ENCODE measurements at regions not wholly inside any gene's neighbourhood (a gene's known extent, or its start where the extent isn't known, plus 50 kb on each side); places are given as distances from the start of the nearest gene placed in this dataset.

DNA sequence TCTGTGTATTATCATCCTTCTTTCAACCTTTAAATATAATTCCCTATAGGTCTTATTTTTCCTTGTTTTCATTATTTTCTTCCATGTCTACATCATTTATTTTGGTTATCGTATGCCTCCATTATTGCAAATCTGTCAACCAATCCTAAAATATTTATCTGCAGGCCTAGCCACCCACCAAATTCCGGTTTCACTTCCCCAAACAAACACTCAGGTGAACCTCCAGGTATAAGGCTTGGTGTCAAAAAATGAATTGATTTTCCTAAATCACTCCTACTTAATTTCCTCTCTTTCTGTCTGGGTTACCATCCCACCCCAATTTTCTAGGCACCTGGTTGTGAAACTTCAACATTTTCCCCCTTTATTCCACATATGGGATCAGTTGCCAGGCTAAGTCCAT lies 111.9 kb upstream of the LINC00305 start:
- H3K9ac ChIP-seq (ENCODE audit: low read length): no peak overlapping the region
- H3K4me2 ChIP-seq (ENCODE audit: low read length): no peak overlapping the region
- TF ChIP-seq EP300 (conservative IDR thresholded peaks at IDR 0.05; ENCODE audit: poor library complexity, severe bottlenecking) (no peak), RAD21 (conservative IDR thresholded peaks at IDR 0.05) (no peak), TAF1 (IDR thresholded peaks at IDR 0.05; ENCODE audit: low read depth) (no peak), EZH2 (IDR thresholded peaks at IDR 0.05; ENCODE audit: borderline replicate concordance, insufficient read depth, low read length, poor library complexity, severe bottlenecking) (no peak), SMC3 (conservative IDR thresholded peaks at IDR 0.05; ENCODE audit: poor library complexity) (no peak)
- TF ChIP-seq, protein P1, sequence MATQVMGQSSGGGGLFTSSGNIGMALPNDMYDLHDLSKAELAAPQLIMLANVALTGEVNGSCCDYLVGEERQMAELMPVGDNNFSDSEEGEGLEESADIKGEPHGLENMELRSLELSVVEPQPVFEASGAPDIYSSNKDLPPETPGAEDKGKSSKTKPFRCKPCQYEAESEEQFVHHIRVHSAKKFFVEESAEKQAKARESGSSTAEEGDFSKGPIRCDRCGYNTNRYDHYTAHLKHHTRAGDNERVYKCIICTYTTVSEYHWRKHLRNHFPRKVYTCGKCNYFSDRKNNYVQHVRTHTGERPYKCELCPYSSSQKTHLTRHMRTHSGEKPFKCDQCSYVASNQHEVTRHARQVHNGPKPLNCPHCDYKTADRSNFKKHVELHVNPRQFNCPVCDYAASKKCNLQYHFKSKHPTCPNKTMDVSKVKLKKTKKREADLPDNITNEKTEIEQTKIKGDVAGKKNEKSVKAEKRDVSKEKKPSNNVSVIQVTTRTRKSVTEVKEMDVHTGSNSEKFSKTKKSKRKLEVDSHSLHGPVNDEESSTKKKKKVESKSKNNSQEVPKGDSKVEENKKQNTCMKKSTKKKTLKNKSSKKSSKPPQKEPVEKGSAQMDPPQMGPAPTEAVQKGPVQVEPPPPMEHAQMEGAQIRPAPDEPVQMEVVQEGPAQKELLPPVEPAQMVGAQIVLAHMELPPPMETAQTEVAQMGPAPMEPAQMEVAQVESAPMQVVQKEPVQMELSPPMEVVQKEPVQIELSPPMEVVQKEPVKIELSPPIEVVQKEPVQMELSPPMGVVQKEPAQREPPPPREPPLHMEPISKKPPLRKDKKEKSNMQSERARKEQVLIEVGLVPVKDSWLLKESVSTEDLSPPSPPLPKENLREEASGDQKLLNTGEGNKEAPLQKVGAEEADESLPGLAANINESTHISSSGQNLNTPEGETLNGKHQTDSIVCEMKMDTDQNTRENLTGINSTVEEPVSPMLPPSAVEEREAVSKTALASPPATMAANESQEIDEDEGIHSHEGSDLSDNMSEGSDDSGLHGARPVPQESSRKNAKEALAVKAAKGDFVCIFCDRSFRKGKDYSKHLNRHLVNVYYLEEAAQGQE (IDR thresholded peaks at IDR 0.05; ENCODE audit: borderline replicate concordance): no peak
- TF ChIP-seq, protein P2, sequence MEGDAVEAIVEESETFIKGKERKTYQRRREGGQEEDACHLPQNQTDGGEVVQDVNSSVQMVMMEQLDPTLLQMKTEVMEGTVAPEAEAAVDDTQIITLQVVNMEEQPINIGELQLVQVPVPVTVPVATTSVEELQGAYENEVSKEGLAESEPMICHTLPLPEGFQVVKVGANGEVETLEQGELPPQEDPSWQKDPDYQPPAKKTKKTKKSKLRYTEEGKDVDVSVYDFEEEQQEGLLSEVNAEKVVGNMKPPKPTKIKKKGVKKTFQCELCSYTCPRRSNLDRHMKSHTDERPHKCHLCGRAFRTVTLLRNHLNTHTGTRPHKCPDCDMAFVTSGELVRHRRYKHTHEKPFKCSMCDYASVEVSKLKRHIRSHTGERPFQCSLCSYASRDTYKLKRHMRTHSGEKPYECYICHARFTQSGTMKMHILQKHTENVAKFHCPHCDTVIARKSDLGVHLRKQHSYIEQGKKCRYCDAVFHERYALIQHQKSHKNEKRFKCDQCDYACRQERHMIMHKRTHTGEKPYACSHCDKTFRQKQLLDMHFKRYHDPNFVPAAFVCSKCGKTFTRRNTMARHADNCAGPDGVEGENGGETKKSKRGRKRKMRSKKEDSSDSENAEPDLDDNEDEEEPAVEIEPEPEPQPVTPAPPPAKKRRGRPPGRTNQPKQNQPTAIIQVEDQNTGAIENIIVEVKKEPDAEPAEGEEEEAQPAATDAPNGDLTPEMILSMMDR (IDR thresholded peaks at IDR 0.05; ENCODE audit: poor library complexity, severe bottlenecking): no peak
- H3K36me3 ChIP-seq (ENCODE audit: insufficient read depth, low read length): no peaks in the 10 kb centered on the region
- no peaks in the 10 kb centered on the region for H4K20me1 ChIP-seq (ENCODE audit: insufficient read depth)
- H3K4me3 ChIP-seq (ENCODE audit: low read length): no peak overlapping the region
- H3K27ac ChIP-seq (ENCODE audit: low read length): no peak overlapping the region
- H3K9me3 ChIP-seq (ENCODE audit: low read length): no peaks in the 10 kb centered on the region
- H2AFZ ChIP-seq (ENCODE audit: low read depth, low read length): no peak overlapping the region
- no peaks in the 10 kb centered on the region for H3K9me2 ChIP-seq (ENCODE audit: insufficient read depth, low read length)
- H3K79me2 ChIP-seq (replicated peaks; ENCODE audit: insufficient read depth, low read length): no peaks in the 10 kb centered on the region
- no peaks in the 10 kb centered on the region for H3F3A ChIP-seq (ENCODE audit: insufficient read depth, low read length, poor library complexity, severe bottlenecking)
- H3K27me3 ChIP-seq (ENCODE audit: insufficient read depth, low read depth, low read length): no peaks in the 10 kb centered on the region

DNA sequence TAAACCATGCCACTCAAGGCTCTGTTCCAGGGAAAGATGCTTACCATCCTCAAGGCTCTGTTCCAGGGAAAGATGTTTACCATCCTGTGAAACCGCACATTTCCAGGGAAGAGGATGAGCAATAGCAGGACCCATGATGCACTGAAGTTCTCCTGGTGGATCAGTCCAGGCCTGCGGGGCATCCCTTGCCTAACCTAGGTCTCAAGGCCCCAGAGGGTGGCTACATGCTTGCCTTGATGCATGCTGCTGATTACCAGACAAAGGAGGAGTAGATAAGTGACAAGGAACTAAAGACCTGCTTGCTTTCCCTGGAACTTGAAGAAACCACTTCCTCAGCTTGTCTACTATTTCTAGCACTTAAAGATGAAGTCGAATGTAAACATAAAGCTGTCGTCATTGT lies 111.0 kb upstream of the LINC00305 start:
- H3K4me2 ChIP-seq (ENCODE audit: low read length): no peak overlapping the region
- TF ChIP-seq EZH2 (IDR thresholded peaks at IDR 0.05; ENCODE audit: borderline replicate concordance, insufficient read depth, low read length, poor library complexity, severe bottlenecking) (no peak), TAF1 (IDR thresholded peaks at IDR 0.05; ENCODE audit: low read depth) (no peak), MXI1 (conservative IDR thresholded peaks at IDR 0.05; ENCODE audit: poor library complexity, severe bottlenecking) (no peak), EP300 (conservative IDR thresholded peaks at IDR 0.05; ENCODE audit: poor library complexity, severe bottlenecking) (no peak), SMC3 (conservative IDR thresholded peaks at IDR 0.05; ENCODE audit: poor library complexity) (no peak), RAD21 (conservative IDR thresholded peaks at IDR 0.05) (no peak), POLR2AphosphoS5 (IDR thresholded peaks at IDR 0.05) (no peak)
- TF ChIP-seq, protein P2 (IDR thresholded peaks at IDR 0.05; ENCODE audit: poor library complexity, severe bottlenecking): no peak
- TF ChIP-seq, protein P1 (IDR thresholded peaks at IDR 0.05; ENCODE audit: borderline replicate concordance): no peak
- H3K9ac ChIP-seq (ENCODE audit: low read length): no peak overlapping the region

More for the DNA sequence above, 111.0 kb upstream of the LINC00305 start:
- no peaks in the 10 kb centered on the region for H3K79me2 ChIP-seq (replicated peaks; ENCODE audit: insufficient read depth, low read length)
- H3F3A ChIP-seq (ENCODE audit: insufficient read depth, low read length, poor library complexity, severe bottlenecking): no peaks in the 10 kb centered on the region
- H2AFZ ChIP-seq (ENCODE audit: low read depth, low read length): no peak overlapping the region
- H3K27me3 ChIP-seq (ENCODE audit: insufficient read depth, low read depth, low read length): no peaks in the 10 kb centered on the region
- no peak overlapping the region for H3K27ac ChIP-seq (ENCODE audit: low read length)
- no peak overlapping the region for H3K4me3 ChIP-seq (ENCODE audit: low read length)
- no peaks in the 10 kb centered on the region for H3K9me3 ChIP-seq (ENCODE audit: low read length)
- H4K20me1 ChIP-seq (ENCODE audit: insufficient read depth): no peaks in the 10 kb centered on the region
- H3K36me3 ChIP-seq (ENCODE audit: insufficient read depth, low read length): no peaks in the 10 kb centered on the region
- no peaks in the 10 kb centered on the region for H3K9me2 ChIP-seq (ENCODE audit: insufficient read depth, low read length)

Data from neural cell (in vitro differentiated cells).